Superior temporal gyrus (tissue), 1 donor: ENCODE measurements at regions not wholly inside any gene's neighbourhood (a gene's known extent, or its start where the extent isn't known, plus 50 kb on each side); places are given as distances from the start of the nearest gene placed in this dataset.
"Not testable (repeated sequence)": the region's sequence is repeated elsewhere in the genome, so short reads cannot be mapped to it uniquely, and the experiment has no call there.

Experiments used
- DNase-seq: peaks from one replicate; pipeline ENCODE4 v3.0.0-alpha.2; 2016; ENCODE audit errors: extremely low spot score

DNA sequence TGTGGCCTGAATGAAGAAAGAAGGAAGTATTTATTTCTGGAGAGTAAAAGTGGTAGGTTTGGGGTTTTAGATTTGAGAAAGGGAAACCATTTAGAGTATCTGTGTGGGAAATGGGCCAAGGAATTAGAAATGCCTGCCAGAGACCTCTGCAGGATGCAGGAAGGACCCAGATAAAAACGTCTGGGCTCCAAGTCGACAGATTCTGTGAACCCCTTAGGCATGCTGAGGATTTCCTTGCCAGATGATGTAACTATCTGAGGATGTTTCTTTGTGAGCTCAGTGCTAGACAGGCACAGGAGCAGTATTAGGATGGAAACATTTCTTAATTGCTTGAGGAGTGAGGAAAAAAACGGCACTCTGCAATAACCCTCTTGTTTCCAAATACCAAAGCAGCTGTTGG is 251.8 kb upstream of the DMRT1 start:
- no peak for DNase-seq

DNA sequence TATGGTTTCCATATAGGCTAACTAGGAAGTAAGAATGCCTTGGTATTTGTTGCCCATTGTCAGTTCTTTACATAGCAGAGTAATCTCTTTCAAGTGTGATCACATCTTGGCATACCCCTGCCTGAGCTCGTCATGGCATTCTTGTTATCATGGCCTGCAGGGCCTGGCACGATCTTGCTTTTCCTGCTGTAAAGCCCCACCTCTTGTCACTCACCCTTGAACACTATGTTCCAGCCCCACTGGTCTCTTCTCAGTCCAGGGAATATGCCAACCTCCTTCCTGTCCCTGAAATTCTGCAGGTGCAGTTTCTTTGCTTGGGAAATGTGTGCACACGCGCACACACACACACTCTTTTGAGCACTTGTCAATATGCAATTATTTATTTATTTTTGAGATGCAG is 250.2 kb upstream of the DMRT1 start:
- no peak for DNase-seq

DNA sequence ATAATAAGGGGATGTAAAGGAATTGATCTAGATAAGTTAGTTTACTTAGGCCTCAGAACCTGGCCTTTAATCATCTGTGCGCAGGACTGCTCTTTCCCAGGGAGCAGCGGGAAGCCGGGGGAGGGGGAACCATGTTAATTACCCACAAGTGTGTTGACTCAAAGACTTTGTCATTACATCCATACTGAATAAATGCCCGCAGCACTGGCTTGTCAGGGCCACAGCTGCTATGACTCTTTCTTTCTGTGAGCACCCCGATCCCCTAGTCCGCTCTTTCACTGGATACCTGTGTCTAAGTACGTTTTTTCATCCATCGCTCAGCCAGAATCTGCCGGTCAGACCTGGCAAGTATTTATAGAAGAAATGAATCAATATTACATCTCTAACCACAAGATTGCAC is 249.3 kb upstream of the DMRT1 start:
- no peak for DNase-seq

DNA sequence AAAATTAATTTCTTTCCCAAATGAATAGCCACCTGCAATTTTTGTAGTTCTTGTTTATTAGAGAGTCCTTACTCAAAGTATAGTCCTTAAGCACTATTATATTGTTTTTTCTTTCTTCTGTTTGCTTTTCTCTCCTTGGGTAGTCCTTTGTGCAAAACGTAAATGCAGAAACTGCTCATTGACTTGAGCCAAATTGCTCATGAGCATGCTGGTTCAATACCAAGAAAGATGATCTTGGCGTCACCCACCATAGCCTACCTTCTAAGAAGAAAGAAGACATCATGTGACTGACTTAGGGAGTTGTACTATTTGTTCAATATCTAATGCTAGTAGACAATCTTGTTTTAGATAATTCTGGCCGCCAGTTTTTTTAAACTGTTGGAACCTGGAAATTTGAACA is 248.8 kb upstream of the DMRT1 start:
- DNase-seq: no peak

DNA sequence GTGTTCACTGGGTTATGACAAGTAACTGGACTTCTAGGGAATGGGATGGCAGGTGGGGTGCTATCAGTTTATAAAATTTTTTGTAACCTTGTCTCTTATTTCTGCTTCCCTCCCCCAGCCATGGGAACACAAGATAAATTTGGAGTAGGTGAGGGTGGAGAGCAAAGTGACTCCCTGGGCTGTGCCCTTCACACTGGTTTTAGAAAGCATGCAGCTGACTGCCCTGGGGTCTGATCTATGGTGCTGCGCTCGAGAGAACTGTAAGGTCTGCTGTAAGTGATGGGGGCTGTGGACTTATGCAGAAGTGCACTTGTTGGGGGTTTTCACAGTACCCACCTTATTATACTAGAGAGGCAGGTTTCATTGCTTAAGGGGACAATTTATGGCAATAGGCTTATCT is 247.7 kb upstream of the DMRT1 start:
- no peak for DNase-seq

DNA sequence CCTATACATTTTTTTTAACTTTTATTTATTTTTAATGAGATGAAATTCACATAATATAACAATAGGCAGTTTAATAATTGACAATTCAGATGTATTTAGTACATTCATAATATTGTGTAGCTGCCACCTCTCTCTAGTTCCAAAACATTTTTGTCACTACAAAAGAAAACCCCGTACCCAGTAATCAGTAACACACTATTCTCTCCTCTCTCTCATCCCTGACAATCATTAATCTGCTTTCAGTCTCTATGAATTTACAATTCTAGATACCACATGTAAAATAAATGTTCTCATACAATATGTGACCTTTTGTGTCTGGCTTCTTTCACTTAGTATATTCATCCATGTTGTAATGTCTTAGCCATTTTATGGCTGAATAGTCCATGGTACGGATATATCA is 244.8 kb upstream of the DMRT1 start:
- no peak for DNase-seq

DNA sequence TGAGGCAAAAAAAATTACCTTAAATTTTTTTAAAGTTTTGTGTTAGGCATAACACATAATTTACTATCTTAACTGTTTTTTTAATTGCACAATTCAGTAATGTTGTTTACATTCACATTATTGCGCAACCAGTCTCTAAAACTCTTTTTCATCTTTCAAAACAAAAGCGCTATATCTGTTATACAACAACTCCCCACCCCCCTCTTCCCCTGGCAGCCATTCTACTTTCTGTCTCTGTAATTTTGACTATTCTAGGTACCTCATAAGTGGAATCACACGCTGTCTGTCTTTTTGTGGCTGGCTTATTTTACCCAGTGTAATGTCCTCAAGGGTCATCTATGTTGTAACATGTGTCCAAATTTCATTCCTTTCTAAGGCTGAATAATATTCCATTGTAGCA is 241.5 kb upstream of the DMRT1 start:
- DNase-seq: no peak

DNA sequence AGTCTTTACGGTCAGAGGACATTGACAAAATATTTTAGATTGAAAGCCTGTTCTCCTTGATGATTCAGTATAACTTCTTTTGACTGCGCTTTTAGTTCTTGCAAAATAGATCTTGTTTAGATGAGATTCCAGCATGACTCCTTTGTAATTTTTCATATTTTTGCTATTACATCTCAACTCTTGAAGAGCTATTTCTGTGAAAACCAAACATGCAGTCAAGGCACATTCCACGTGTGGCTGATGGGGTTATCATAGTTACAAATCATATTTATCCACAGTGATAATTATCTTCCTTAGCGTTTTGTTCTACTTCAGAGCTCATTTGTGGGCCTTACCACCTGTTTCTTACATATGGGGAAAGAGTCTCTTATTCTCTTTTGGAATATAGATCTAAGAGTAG is 238.8 kb upstream of the DMRT1 start:
- no peak for DNase-seq

DNA sequence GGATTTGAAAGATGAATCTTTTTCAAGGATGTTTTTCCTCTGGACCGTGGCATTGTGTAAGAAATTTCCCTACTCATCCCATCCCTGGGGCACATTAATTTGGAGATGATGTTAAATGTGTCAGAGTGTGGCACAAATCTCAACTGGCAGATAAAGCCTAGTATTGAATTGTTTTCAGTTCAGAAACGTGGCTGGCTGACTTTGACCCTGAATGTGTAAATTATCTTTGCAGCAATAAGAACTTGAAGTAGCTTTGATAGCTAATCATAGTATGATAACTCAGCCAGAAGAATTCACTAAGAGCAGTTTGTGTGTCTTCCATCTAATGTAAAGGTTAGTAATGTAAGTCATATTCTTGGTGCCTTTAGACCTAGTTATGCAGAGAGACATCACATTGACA is 238.4 kb upstream of the DMRT1 start:
- DNase-seq: no peak

DNA sequence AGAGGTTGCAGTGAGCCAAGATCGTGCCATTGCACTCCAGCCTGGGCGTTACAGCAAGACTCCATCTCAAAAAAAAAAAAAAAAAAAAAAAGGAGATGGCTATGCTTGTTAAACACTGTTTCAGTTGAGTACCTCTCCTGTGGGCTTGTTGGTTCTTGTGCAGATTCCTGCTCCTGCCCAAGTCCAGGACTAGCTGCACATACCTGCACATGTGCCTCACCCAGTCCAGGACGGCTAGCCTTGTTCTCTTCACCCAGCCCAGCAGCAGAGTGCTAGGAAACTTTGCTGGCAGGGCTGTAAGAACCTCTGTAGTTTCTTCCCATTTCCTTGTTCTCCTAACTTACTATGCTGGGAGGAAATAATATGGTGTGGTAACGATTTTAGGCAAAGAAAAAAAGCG is 234.1 kb upstream of the DMRT1 start:
- DNase-seq: no peak

DNA sequence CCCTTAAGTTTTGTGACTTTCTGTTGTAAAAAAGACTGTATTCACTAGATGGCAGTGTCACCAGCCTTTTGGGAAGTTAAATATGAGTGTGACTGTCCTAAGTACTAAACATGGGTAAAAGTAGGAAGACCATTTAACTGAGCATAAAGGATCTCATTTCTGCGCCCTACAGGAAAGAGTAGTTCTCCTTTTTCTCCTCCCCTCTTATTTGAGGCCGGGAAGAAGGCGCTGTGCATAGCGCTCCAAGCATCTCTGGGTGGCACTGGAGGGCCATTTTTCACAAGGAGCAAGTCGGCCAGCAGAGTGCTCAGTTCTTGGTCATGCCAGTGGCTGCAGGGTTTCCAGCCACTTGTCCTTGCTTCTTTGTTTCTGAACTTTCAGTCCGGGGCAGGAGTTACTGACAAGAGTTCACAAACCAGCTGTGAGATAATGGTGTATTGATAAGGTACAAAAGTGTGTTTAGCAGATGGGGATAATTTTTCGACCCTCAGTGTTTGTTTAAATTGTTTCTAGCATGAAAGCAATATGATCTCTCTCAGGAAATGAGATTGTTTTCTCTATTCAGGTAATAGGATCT is 227.6 kb upstream of the DMRT1 start:
- peak; percentile 93 for DNase-seq

DNA sequence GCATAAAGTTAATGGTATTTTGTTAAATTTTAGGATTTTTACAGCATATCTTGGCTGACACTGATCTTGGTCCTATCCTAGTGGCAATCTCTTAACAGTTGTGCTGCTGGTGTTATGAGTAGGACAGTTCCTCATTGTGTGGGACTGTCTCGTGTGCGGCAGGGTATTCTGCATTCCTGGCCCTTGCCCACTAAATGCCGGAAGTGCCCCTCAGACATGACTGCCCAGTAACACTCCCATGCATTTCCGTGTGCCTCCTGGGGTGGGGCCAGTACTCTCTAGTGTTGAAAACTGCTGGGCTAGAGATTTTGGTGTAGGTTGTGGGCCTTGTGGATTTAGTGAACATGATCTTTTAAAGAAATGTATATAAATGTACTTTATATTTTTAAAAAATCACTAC is 227.1 kb upstream of the DMRT1 start:
- DNase-seq: no peak

DNA sequence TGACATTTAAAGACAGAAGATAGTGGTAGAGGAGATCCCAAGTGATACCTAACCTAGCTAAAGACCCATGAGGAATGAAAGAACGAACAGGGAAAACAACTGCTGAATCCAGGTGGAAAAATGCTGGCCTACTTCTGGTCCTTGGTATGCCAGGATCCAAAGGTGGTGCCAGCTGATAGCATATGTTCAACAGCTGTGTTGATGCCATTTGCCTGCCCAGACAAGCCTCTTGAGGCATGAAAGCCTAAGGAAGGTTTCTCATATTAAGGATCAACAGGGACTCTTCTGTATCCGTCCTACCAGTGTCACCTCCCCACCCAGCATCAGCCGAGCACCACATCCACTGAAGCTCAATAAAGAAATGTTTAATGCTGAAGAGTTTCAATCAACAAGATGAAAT is 225.7 kb upstream of the DMRT1 start:
- DNase-seq: no peak

DNA sequence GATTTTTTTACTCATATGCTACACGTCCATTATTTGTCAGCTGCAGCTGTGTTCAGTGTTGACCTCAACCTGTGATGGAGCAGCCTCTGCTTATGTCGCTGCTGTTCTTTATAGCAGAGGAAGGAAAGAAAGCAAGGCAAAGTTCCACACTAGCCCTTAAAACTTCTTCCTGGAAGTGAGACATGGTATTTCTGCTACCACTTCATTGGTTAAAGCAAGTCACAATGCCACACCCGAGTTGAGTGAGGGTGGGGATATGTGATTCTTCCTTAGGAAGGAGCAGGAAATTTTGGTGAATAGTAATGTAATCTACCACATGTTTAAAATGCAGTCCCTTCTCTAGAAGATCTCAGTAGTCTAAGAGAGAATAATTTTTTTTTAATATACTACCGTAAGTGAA is 224.8 kb upstream of the DMRT1 start:
- no peak for DNase-seq

DNA sequence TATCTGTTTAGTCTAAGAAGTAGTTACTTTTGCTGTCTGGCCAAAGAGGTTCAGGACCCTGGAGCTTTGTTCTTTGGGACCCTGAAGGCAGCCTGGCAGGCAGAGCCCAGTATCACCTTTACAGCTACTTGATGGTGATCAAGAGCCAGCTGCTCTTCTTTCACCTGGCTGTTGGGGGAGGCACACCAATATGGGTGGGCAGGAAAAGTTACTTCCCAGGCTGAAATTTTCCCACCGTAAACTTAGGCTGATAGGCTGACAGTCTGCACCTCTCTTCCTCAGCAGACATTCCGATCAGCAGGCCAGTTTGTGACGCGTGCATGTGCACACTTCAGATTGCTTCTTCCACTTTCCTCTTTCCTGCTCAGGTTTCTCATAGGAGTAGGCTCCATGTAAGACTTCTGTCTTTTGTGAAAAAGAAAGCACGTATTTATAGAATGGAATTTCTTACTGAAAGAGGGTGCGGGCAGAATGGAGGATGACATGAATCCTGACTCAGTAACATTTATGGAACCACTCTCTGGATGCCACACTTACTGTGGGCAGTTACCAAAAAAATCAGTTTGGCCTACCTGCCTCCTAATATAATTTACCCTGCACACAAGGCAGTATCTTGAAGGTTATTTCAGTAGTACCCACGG is 223.9 kb upstream of the DMRT1 start:
- no peak for DNase-seq

DNA sequence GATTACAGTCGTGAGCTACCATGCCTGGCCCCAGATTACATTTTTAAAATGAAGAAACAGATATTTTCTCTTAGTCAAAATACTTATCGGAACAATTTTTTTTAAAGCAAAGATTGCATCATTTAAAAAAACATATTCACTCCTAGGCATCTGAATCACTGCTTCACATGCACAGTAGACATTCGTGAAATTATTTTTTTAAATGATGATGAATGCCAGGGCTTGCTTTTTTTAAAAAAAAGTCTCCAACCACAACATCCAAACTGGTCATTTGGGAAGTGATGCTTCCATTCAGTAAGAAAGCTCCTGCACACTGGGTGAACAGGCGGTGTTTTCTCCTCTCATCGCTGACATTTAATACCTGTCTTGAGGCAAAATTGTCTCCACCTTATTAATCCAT is 223.0 kb upstream of the DMRT1 start:
- DNase-seq: no peak

DNA sequence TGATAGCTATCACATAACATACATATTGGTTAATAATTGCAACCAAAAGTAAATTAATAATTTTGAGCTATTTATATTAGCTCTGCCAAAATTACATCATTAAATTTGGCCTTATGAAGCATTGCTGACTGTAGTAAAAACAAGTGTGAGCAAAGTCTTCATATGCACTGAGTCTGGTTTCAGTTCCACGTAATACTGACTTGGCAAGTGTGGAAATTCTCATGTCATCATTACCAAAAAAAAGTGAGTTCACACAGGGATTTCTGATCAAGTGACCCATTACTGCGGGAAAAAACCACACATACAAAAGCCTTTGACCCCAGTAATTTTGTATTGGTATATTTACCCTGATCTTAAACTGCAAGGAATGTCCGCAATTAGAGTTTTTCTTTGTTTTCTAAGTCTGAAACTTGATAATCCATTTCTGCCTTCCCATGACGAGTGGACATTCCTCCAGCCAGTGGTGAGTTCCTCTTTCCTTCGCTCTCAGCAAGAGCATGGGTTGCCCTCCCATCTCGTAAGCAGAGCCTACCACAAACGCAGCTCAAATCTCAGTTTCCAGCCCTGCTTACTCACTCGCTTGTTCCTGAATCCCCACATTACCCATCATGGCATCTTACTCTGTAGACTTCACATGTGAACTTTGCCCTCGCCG is 220.2 kb upstream of the DMRT1 start:
- DNase-seq: no peak

DNA sequence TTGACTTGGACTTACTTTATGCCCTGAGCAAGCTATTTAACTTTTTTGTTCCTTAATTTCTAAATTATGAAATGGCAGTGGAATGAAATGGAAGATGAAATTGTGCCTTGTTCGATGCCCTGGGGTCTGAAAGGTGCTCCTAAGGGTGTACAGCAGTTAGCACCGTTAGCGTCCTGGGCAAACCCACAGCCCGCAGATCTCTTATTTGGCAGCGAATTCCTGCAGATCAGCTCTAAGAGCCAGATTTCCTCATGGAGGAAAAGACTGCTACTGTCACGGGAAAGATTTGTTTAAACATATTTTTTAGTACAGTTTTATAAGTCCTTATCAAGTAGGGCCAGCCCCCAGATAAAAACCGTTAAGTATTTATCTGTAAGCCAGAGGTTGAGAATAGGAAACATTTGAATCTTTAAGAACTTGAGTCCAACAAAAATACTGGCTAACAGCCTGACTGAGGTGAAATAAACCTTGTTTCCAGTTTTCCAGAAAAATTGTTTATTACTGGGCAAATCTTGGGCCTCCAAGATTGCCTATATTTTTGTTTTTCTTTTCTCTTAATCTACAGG is 216.5 kb upstream of the DMRT1 start:
- DNase-seq: no peak

DNA sequence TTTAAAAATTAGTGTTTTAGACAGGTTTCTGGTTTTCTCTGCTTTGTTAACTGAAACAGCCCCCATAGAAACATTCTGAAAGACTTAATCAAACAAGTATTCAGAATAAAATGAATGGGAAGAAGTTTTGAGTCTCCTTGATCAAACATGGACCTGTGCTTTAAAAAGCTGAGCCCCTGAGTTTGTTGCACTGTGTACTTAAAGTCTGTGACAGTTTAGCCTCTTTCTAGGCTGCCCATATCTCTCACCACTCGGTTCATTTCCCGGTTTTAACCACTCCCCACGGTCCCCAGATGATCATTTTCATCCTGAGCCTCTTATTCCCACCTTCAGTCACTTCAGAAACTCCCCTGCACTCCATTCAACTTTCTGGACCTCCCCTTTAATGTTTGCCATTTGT is 215.9 kb upstream of the DMRT1 start:
- no peak for DNase-seq

DNA sequence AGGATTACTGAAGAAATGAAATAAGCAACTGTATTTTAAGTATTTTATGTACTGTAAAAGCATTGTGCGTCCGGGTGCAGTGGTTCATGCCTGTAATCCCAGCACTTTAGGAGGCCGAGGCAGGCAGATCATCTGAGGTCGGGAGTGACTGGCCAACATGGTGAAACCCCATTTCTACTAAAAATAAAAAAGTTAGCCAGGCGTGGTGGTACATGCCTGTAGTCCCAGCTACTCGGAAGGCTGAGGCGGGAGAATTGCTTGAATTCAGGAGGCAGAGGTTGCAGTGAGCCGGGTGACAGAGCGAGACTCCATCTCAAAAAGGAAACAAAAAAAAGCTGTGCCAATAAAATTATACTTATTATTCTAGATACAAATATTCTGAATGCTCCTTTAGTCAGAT is 215.4 kb upstream of the DMRT1 start:
- not testable (repeated sequence) for DNase-seq

DNA sequence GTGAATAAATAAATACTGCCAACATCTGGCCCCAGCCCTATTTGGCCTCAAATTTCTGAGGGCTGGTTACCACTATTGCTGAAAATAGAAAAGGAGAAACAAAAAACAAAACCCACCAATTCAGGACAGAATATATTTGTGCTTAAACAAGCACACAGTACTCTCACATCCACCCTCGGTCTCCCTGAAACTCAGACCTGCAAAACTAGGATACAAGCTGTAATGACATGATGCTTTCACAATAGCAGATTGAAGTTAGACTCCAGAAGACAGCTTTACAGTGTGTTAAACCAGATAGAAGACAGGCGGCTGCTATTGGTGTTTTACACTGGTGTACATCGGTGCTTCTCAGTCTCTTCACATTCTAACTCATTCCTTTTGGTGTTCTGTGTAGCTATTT is 214.9 kb upstream of the DMRT1 start:
- no peak for DNase-seq

DNA sequence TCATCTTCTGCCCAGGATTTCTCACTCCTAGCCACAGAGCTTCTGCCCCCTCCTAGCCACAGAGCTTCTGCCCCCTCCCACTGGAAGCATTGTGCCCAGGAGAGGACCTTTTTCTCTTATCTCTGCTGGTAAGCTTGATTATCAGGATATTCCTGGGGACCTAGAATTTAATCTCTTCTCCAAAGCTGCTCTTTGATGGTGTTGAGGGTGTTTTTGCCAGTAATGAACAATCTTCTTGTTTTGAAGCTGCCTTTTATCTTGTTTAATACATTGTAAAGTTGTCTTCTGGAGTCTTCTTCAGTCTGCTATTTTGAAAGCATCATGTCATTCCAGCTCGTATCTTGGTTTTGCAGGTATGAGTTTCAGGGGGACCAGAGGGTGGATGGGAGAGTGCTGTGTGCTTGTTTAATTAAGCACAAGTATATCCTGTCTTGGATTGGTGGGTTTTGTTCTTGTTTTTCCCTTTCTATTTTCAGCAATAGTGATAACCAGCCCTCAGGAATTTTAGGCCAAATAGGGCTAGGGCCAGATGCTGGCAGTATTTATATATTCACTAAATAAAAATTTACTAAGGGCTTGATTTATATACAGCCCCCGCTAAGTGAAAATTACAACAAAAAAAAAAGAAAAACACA is 214.0 kb upstream of the DMRT1 start:
- no peak for DNase-seq

DNA sequence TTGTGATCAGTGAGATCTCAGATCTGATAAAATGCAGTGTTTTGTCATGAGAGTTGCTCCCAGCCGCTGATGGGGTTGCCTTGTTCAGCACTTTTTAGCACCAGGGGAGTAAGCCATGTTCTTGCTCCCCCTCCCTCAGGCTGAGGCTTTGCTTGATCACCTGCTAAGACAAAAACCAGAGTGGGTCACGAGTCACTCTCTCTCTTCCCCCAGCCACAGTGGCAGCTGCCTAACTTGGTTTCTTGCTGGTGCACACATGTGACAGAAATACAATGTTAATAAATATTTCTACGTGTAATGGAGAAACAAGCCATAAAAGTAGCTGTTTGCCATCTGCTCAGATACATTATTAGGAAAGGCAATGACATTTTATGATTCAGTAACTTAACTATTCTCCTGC is 212.4 kb upstream of the DMRT1 start:
- DNase-seq: no peak
